Middle frontal gyrus (tissue), 1 donor: ENCODE measurements at regions not wholly inside any gene's neighbourhood (a gene's known extent, or its start where the extent isn't known, plus 50 kb on each side); places are given as distances from the start of the nearest gene placed in this dataset.
"Not testable (repeated sequence)": the region's sequence is repeated elsewhere in the genome, so short reads cannot be mapped to it uniquely, and the experiment has no call there.

Experiments
- DNase-seq: peaks from one replicate; pipeline ENCODE4 v3.0.0-alpha.2; 2015; ENCODE audit warnings: low spot score; ENCODE audit errors: extremely low spot score

DNA sequence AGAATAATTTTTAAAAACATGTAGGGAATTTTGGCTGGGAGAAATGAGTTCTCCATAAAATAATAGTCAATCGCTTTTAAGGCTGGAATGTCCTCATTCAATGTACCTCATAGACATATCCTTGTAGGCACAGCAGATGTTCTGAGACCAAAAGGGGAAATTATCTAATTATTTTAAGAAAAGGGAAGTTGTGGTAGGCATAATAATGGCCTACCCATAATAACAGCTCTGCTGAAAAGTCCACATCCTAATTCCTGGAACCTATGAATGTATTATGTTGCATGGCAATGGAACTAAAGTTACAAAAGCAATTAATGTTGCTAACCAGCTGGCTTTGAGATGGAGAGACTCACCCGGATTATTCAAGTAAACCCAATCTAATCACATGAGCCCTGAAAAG is 216.1 kb downstream of the TRIM36 start:
- DNase-seq, result no peak

DNA sequence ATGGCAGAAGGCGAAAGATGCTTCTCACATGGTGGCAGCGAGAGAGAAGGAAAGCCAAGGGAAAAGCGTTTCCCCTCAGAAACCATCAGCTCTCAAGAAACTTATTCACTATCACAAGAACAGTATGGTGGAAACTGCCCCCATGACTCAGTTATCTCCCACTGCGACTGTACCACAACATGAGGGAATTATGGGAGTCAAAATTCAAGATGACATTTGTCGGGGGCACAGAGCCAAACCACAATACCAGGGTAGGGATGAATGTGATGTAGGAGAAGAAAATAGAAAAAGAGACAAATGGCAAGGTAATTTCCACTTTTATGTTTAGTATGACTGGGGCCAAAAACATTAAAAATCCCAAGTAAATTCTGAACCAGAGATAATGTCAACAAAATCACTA is 216.8 kb downstream of the TRIM36 start:
- DNase-seq, result no peak

DNA sequence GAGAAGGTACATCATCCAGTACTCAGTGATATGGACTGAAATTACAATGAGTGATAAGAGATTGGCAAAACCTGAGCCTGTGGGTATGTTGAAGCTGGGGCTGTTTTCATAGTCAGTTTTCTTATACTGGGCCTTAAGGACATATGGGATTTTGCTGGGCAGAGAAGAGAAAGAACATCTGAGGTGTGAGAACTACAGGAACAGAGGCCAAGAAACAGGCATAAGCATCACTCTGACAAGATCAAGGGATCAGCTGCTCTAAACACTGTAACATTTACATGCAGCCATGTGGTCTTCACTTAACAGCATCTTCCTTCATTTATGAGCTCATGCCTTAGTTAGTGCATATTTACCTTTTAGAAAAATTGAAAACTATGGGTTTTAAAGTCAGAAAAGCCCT is 220.0 kb downstream of the TRIM36 start:
- no peak for DNase-seq

DNA sequence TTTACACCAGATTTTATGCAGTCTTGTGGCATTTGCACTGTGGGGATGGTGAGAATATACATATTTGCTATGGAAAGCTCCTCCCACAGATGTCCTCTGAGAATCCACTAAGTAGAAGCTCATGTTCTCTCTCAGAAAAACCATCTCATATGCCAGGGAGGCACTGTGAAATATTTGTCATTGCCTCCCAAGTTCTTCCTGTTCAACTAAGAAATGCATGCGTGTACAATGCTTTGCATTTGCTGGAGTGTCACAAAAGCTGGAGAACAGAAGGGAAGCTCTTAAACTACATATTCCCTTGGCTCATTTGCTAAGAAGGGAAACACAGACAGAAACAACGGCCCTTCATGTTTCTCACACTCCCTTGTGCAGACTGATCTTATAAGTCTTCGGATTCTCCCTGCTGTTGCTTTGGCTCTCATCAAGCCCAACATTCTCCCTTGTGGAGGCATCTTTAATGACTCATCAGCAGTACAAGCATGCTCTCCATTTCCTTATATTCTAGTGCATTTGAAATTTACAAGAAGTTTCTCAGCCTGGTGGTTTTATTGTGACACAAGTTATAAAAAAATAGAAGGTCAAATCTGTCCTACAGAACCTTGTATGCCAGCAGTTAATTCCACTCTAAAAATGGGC is 220.6 kb downstream of the TRIM36 start:
- peak; percentile 56 for DNase-seq

DNA sequence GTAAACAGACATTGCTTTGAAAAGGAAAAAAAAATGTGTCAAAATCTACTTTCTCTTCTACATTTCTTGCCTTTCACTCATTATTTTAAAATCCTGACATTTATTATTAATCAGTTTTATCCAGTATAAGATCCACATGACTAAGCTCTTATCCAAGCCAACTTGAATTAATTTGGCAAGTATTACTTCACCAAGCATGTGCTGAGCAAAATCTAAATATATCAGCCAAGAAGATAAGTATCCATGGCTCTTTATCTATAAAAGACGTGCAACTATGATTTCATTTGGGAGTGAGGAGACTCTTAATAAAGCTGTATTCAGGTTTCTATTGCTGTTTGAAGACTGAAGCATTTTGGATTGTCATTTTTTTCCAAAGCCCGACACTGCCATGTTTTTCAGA is 221.3 kb downstream of the TRIM36 start:
- no peak for DNase-seq

DNA sequence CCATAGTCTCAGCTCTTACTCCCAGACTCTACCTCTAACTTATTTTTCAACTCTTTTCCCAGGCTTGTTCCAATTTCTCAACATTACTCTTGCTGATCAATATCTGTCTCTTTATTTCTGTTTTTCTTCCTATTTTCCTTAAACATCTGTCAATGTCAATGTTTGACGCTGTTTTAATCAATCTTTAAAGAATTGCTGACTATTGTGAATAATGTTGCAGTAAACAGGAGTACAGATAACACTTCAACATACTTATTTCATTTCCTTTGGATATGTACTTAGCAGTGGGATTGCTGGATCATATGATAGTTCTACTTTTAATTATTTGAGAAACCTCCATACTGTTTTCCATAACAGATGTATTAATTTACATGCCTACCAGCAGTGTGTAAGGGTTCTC is 229.0 kb downstream of the TRIM36 start:
- no peak for DNase-seq

DNA sequence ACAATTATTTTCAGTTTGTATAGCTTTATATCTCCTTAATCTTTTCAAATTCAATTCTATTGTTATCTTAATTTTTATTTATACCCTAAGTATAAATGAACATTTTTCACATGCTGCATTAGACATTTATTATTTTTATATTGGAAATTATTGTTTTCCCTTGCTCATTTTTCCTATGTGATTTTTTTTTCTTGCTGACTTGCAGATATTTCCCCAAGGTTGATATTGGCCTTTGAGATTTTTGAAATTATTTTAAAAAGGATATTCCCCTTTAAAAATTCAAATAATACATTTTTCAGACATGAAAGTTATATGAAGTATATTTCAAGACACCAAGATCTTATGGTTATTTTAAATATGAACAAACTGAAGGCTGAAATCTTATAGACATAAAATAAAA is 234.2 kb downstream of the TRIM36 start:
- no peak for DNase-seq

DNA sequence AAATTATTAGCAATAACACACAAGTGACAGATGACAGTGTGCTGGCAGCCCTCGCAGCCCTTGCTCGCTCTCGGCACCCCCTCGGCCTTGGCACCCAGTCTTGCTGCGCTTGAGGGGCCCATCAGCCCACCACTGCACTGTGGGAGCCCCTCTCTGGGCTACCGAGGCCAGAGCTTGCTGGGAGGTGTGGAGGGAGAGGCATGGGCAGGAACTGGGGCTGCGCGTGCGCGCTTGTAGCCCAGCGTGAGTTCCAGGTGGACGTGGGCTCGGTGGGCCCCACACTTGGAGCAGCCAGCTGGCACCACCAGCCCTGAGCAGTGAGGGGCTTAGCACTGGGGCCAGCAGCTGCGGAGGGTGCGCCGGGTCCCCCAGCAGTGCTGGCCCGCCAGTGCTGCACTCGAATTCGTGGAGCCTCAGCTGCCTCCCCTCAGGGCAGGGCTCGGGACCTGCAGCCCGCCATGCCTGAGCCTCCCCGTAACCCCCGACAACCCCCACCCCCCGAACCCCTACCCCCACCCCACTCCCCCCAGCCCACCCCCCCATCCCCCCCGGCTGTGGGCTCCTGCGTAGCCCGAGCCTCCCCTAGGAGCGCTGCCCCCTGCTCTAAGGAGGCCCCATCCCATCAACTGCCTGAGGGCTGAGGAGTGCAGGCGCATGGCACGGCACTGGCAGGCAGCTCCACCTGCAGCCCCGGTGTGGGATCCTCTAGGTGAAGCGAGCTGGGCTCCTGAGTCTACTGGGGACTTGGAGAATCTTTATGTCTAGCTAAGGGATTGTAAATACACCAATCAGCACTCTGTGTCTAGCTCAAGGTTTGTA is 240.9 kb downstream of the TRIM36 start:
- no peak for DNase-seq

DNA sequence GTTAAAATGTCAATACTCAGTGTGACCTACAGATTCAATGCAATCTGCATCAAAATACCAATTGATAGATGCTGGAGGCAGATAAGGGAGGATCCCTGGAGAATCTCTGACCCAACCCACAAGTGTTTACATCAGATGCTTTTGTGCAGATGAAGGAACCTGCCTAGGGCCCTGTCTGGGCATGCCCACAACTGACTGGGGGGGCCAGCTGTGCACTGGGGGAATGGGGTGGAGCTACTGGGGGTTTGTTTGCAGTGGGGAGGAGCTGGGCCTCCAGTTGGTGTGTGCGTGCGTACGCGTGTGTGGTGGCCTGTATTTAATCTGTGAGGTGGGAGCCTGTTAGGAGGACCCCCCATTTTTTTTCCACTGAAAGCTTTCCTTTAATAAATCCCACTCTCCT is 244.9 kb downstream of the TRIM36 start:
- no peak for DNase-seq

DNA sequence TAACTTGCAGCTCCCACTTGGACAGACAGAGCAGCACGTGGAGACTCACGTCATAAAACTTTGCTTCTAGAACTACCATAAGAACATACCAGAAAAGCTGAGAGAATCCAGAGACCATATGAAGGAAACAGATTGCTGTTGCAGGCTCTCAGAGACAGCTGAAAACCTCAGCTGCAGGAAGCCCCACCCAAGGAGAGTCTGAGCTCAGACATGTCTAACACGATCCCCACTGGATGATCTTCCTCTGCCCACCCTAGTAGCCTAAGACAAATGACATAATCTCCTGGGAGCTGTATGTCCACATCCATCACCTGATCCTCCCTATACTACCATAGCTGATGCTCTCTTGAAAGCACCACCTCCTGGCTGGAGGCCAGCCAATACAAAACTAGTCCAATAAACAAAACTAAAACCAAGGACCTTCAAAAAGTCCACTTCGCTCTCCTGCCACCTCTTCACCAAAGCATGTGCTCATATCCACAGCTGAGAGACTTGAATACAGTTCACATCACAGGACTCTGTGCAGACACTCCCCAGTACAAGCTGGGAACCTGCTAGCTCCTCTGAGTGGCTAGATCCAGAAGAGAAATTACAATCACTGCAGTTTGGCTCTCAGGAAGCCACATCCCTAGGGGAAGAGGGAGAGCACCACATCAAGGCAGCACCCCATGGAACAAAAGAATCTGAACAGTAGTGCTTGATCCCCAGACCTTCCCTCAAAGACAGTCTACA is 257.4 kb downstream of the TRIM36 start:
- DNase-seq, result no peak

DNA sequence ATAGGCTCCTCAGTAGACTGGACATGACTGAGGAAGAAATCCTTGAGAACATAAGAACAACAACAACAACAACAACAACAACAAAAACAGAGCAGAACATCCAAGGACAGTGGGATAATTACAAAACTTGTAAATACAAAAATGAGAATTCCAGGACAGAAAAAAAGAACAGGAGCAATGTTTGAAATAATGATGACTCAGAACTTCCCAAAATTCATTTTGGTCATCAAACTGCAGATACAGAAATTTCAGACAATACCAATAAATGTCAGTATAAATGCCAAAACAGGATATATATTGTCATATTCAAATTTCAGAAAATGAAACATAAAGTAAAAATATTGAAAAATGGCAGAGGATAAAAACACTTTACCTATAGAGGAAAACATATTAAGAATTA is 259.0 kb downstream of the TRIM36 start:
- DNase-seq, result no peak

DNA sequence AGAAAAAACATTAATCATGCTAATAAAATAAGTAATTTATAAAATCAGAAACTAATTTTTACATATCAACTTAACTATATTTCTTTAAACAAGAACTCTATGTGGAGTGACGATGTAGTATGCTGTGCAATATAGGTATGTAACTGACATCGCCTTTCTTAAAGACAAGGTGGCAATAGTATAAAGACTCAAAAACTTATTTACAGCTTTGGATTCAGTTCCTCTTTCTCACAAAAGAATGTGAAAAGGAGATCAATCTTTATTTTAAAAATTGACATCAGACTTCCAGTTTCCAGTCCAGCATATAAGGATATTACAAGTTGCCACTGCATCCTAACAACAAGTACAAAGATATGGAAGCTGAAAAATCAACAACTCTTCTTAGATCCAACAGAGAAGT is 260.3 kb downstream of the TRIM36 start:
- no peak for DNase-seq

DNA sequence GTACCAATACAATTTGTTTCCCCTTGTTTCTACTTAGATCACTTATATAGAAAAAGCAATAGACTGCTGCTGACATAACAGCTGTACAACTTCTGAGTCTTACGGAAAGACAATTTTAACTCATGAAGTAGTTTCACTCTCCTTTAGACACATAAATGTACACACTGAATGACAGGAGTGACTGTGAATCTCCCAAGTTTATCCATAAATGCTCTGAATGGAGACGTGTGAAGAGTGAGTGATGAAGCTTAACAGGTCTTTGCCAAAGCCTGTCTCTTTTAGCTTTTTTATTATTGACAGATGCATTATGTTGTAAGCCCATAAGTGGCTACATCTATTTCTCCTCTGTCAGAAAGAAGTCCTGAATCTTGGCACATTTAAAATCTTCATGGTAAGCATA is 265.9 kb downstream of the TRIM36 start:
- DNase-seq, result no peak

DNA sequence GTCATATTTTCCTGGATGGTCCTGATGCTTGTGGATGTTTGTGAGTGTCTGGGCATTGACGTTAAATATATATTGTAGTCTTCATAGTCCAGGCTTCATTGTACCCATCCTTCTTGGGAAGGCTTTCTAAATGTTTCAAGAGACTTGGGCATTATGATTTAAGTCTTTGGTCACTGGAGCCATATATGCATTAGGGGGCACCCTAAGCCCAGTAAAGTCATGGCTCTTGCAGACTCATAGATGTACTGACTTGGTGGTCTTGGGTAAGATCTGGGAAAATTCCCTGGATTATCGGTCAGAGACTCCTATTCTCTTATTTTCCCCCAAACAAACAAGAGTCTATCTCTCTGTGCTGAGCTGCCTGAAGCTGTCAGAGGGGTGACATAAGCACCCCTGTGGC is 271.1 kb downstream of the TRIM36 start:
- no peak for DNase-seq

DNA sequence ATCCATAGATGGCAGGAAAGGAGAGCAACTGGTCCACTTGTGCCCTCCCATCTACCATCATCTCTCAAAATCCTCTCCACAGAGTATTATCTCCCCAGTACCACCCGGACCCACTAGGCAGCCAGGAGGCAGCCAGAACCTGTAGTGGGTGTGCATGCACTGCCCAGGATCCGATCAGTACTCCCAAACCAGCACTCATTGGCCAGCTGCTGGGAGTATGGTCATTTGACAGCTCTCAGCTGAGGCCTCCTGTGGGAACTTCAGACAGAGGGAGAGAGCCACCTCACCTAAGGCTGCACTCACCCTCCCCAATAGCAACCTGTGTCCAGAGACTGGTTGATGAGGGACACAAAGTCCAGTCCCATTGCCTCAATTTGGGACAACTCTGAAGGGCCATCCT is 286.0 kb downstream of the TRIM36 start:
- no peak for DNase-seq

DNA sequence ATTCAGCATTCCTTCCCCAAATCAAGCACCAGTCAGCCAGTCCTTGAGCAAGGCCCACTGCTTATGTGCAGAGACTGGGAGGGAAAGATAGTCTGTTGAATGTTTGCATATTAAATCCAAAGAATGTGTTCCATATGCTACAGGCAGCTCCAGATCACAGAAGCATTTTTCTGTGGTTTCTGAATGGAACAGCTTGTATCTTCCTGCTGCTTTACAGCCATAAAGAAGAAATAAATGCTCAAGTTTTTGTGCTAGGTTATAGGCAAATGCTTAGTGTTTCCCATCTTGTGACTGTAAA is 310.3 kb downstream of the TRIM36 start:
- DNase-seq, result no peak

DNA sequence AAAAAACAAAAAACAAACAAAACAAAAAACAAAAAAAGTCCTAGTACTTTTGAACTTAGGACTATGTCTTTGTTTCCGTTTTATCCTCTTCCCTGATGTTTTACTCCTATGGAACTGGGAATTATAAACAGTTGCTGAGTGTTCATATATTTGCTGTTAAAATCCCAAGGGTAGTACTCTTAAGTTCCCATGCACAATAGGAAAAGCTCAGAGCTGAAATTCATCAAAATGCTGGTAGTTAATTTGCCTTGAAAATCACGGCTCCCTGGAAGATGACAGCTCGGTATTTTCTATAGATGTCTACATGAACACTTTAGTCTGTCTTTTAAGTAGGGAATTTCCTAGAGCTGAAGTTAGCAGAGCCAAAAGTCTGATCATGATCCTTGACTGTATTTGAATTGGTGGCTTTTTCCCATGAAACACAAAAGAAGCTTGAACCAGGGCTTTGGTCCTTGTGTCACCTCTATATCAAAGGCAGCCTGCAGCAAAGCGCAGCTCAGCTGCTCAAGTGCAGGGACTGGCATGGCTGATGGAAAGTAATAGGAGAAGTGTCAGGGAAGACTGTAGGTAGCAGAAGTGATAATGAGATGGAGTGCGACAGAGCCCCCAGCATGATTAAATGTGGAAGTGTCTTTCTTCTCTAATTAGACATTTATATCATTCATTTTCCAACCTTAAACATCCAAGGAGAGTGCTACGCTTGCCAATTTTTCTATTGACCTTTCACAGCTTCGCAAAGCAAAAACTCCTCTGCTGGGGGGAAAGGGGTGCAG is 310.9 kb downstream of the TRIM36 start:
- peak; percentile 14 for DNase-seq

DNA sequence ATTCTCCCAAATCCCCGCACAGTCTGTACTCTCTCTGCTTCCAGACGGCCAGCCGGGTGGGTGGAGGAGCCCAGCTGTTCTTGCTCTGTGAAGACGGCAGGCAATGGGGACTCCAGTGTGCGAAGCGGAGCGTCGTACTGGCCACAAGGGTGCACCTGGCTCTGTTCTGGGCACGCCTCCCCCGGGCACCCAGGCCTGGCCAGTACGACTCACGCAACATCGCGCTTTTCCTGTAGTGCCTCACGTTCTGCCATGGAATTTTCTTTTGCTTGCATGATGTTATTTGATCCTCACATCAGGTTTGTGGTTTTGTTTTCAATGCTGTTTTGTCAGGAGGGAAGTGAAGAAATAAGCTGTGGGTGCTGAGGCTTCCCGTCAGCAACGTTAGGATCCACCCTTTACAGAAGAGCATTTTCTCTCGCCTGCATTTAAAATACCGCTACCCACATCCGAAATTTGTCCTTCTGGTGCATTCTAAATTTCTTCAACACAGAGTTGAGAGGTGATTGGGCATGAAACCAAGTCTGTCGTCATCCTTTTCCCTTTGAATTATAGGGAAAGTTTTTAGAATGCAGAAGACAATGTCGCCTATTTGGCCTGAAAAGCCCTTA is 311.7 kb downstream of the TRIM36 start:
- peak; percentile 28 for DNase-seq

DNA sequence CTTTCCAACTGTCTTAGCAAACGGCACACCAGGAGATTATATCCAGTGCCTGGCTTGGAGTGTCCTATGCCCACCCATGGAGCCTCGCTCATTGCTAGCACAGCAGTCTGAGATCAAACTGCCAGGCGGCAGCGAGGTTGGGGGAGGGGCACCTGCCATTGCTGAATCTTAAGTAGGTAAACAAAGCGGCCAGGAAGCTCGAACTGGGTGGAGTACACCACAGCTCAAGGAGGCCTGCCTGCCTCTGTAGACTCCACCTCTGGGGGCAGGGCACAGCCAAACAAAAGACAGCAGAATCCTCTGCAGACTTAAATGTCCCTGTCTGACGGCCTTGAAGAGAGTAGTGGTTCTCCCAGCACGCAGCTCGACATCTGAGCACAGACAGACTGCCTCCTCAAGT is 325.0 kb downstream of the TRIM36 start:
- DNase-seq, result not testable (repeated sequence)

DNA sequence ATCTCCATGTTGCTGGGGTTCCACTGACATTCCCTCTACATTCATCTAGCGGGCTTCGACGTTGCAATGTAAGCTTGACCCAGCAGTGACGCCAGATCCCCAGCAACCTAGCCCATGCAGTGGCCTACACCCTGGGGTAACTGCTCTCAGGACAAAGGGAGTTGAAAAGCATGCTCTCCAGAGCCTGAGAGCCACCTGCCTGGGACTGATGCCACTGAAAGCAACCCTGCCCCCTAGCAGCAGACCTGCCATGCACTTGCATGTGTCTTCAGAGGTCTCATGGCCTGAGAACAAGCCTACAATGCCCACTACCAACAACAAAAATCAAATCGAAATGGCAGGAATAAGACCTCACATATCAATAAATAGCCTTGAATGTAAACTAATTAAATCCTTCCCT is 330.3 kb downstream of the TRIM36 start:
- DNase-seq, result no peak

DNA sequence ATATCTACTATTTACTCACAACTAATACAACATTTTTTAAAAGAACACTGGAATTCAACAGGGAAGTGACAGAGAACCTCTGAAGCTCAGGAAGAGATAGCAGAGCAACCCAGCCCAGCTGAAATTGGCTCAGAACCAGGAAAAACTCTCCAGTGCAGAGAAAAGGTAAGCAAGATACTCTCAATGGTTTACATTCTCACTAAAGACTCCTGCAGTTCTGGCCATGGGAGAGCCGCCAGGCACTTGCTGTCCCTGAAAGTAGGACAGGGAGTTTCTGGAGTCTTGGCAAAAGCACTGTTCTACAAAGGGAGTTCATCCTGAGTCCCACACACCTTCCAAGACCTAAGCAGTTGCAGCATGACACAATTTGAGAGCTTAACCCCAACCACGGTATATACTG is 330.8 kb downstream of the TRIM36 start:
- no peak for DNase-seq

DNA sequence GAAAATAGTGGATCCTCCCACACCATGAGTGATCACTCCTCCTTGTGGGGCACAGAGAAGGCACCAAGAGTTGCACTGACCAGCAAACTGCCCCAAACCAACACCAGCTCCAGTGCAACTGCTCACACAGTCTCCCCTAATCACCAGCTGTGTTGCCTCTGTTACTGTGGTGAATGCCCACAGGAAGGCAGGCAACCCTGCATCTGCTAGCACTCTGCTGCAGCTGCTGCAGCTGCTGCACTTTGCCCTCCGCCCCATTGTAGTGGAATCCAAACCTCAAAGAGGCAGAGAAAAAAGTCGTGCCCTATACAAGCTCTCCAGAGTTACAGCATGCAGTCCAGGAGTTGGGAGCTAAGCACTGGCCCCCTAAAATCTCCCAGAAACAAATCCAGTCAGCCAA is 339.6 kb downstream of the TRIM36 start:
- DNase-seq, result no peak
